Astrocyte (in vitro differentiated cells and primary cell): ENCODE measurements at regions not wholly inside any gene's neighbourhood (a gene's known extent, or its start where the extent isn't known, plus 50 kb on each side); places are given as distances from the start of the nearest gene placed in this dataset.

Experiments used
- EZH2 ChIP-seq: IDR thresholded peaks from 2 replicates; pipeline ENCODE4 v1.6.1; 2012; ENCODE audit warnings: mild to moderate bottlenecking, low read length, inconsistent platforms; ENCODE audit not compliant: insufficient read depth
- TF ChIP-seq, protein P1 (sequence below): IDR thresholded peaks from 2 replicates; pipeline ENCODE4 v1.5.1; 2011; ENCODE audit warnings: low read depth, mild to moderate bottlenecking, inconsistent platforms, low read length, moderate library complexity; ENCODE audit not compliant: insufficient read depth

- TF ChIP-seq, protein P1, sequence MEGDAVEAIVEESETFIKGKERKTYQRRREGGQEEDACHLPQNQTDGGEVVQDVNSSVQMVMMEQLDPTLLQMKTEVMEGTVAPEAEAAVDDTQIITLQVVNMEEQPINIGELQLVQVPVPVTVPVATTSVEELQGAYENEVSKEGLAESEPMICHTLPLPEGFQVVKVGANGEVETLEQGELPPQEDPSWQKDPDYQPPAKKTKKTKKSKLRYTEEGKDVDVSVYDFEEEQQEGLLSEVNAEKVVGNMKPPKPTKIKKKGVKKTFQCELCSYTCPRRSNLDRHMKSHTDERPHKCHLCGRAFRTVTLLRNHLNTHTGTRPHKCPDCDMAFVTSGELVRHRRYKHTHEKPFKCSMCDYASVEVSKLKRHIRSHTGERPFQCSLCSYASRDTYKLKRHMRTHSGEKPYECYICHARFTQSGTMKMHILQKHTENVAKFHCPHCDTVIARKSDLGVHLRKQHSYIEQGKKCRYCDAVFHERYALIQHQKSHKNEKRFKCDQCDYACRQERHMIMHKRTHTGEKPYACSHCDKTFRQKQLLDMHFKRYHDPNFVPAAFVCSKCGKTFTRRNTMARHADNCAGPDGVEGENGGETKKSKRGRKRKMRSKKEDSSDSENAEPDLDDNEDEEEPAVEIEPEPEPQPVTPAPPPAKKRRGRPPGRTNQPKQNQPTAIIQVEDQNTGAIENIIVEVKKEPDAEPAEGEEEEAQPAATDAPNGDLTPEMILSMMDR, result no peak
- no peak for TF ChIP-seq EZH2
These were observed 314.4 kb downstream of the PCDH7 start for GRCh38 chr4:31034550-31034949.
